NCI-H226 (cell line): ENCODE measurements at regions not wholly inside any gene's neighbourhood (a gene's known extent, or its start where the extent isn't known, plus 50 kb on each side); places are given as distances from the start of the nearest gene placed in this dataset.
"Not testable (repeated sequence)": the region's sequence is repeated elsewhere in the genome, so short reads cannot be mapped to it uniquely, and the experiment has no call there.

ENCODE experiments used
- DNase-seq: peaks from one replicate; pipeline ENCODE4 v3.0.0-alpha.2; 2015

- DNase-seq: not testable (repeated sequence)
These were observed 132.7 kb upstream of the HSFY2 start for GRCh38 chrY:18906198-18906597.

DNA sequence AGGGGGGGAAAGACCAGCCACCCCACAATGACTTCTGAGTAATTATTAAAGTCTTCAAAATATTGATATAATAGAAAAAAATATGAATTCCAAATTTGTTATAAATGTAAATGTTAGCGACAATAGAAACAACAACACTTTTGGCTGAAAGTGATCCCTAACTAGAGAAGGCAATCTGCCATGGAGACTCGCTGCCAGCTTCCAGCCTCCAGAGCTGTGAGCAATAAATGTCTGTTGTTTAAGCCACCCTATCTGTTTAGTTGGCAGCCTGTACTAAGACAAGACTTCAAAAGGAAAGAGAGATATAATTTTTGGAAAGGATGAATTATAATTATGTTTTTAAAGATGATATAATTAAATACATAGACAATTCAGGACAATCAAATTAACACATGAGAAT lies 130.8 kb upstream of the HSFY2 start:
- no peak for DNase-seq

- DNase-seq: no peak
These were observed 118.5 kb upstream of the HSFY2 start for GRCh38 chrY:18891994-18892393.

- DNase-seq: no peak
These were observed 116.0 kb upstream of the HSFY2 start for GRCh38 chrY:18889548-18889947.

- no peak for DNase-seq
These were observed 111.2 kb upstream of the HSFY2 start for GRCh38 chrY:18884748-18885147.

GRCh38 chrY:18869145-18869544 lies 95.6 kb upstream of the HSFY2 start:
- DNase-seq: not testable (repeated sequence)

DNA sequence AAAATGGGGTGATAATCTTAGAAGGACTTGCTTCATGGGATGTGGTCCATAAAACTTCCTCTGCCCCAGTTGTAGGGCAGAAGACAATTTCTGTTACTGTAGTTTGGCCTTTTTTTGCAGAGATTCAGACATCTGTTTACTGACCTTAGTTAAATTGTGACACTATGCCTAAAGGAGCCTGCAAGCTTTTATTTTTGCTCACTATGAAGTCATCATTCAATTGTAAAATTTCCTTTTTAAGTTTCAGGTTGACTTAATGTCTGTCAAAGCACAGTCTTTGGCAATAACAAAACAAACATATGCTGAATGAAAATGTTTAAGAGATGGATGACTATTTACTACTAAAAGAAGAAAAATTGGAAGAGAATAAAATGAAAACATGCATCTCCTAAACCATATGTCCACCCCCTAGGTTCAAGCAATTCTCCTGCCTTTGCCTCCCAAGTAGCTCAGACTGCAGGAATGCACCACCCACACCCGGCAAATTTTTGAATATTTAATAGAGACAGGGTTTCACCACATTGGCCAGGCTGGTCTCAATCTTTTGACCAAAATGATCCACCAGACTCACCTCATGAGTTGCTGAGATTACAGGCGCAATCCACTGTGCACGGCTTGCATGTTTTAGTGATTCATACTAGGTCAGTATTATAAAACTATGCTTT lies 93.5 kb upstream of the HSFY2 start:
- not testable (repeated sequence) for DNase-seq

DNA sequence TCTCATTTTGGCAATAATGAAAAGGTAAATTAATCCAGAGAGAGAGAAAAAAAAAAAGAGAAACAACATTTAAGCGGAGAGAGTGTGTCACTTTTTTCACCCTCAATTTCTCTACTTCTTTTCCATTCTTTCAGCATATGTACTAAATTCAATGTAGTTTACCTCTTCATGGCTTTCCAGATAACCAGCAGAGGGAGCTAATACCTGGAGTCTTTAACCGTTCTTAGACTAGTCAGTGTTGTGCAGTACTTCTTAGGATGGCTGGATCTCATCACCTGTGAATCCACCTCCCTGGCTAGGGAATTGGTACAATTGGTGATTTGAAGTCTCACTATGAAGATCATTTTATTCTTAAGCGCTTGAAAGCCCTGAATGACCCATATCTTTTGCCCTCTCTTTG lies 87.3 kb upstream of the HSFY2 start:
- not testable (repeated sequence) for DNase-seq

- not testable (repeated sequence) for DNase-seq
These were observed 85.1 kb upstream of the HSFY2 start for GRCh38 chrY:18858484-18859191.

DNA sequence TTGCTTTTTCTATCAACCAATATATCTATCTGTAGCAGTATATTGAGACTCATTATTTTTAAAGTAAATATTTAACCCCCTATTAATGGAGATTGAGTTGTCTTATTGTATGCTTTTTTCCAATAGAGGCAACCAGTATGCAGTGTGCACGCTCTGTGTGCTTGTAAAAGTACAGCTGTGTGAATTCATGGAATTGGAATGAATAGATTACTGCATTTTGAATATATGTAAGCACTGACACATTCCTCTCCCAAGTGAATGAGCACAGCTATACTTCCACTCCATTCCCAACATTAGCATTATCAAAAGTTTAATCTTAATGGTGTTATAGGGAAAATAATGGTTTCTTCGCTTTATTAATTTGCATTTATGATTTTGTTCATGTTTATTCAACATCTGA lies 81.6 kb upstream of the HSFY2 start:
- DNase-seq: not testable (repeated sequence)

GRCh38 chrY:18853323-18853722 lies 79.8 kb upstream of the HSFY2 start:
- not testable (repeated sequence) for DNase-seq

GRCh38 chrY:18836643-18837042 lies 63.1 kb upstream of the HSFY2 start:
- DNase-seq: not testable (repeated sequence)
